ENCODE measurements at regions not wholly inside any gene's neighbourhood (a gene's known extent, or its start where the extent isn't known, plus 50 kb on each side); places are given as distances from the start of the nearest gene placed in this dataset.

DNA sequence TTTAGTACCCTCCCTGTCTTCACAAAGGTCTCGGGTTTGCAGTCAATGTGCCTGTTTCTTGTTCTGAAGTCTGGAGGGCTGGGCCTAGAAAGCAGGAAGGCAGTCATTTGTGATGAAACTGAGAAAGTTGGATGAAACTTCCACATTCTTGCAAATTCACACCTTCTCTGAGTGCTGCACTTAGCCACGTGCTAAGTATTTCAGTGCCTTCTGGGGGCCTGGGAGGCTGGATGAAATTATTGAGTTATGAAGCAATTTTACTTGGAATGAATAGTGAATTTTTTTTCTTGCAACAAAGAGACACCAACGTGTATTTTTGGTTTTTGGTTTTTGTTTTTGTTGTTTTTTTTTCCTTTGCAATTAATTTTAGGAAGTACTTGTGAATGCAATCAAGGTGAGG, 71.2 kb downstream of the MSX1 start:
- WGBS, 2 donors (ENCODE audit: extremely low coverage in 2 of 2, insufficient read length in 2 of 2, insufficient replicate concordance in 1 of 2), result no CpG with 5 or more reads among the region's 3 CpGs
- Histone ChIP-seq H2BK5ac (ENCODE audit: low read length) (no peak overlapping the region), H4K8ac (ENCODE audit: low read depth, low read length) (no peak overlapping the region), H3K36me3 (replicated peaks in 1 of 2; ENCODE audit: control insufficient read depth in 2 of 2, insufficient read depth in 2 of 2, low read length in 2 of 2) (no peaks in the 10 kb centered on the region), H3K27ac (replicated peaks; ENCODE audit: low read length) (no peak overlapping the region), H3K9me3 (replicated peaks in 1 of 2; ENCODE audit: control insufficient read depth in 2 of 2, insufficient read depth in 1 of 2, low read depth in 1 of 2, low read length in 2 of 2) (no peaks in the 10 kb centered on the region), H3K27me3 (ENCODE audit: control insufficient read depth in 3 of 3, insufficient read depth in 3 of 3, low read depth in 1 of 3, low read length in 3 of 3) (peaks cover 0 to 1% (median 0%) of the 10 kb centered on the region in 3 experiments), H2AK5ac (ENCODE audit: low read depth, low read length) (no peak overlapping the region), H4K91ac (ENCODE audit: low read depth, low read length, poor library complexity) (no peak overlapping the region), H3K14ac (ENCODE audit: low read length) (no peak overlapping the region), H3K18ac (ENCODE audit: low read length) (no peak overlapping the region), H3K9ac (ENCODE audit: low read depth, low read length, poor library complexity) (no peak overlapping the region), H3K23ac (ENCODE audit: low read depth, low read length, poor library complexity) (no peak overlapping the region), H3K79me1 (ENCODE audit: low read depth, low read length) (no peaks in the 10 kb centered on the region), H3K4ac (ENCODE audit: low read length) (no peak overlapping the region), H3K4me2 (ENCODE audit: insufficient read depth, low read length, poor library complexity, severe bottlenecking) (no peak overlapping the region), H3K4me3 (ENCODE audit: low read length in 2 of 2) (no peak overlapping the region), H2AFZ (ENCODE audit: low read length) (no peak overlapping the region), H2BK12ac (ENCODE audit: low read length) (no peak overlapping the region), H2BK120ac (ENCODE audit: low read depth, low read length) (no peak overlapping the region), H3K4me1 (ENCODE audit: control insufficient read depth in 2 of 2, insufficient read depth in 1 of 2, low read depth in 1 of 2, low read length in 2 of 2) (no peaks in the 10 kb centered on the region), H2BK15ac (ENCODE audit: low read length) (no peak overlapping the region)
- no peak for DNase-seq (ENCODE audit: low spot score)

DNA sequence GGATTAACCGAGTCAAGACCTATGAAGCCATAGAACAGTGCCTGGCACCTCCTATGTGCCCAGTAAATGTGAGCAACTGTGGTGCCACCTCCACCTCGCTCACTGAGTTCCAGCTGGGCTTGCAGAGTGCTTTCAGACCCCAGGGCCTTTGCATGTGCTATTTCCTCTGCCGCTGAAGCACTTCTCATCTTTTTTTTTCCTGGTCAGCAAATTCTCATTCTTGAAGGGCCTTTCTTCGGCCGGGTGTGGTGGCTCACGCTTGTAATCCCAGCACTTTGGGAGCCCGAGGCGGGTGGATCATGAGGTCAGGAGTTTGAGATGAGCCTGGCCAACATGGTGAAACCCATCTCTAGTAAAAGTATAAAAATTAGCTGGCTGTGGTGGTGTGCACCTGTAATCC, 76.5 kb downstream of the MSX1 start:
- Histone ChIP-seq H2BK15ac (ENCODE audit: low read length) (no peak overlapping the region), H3K18ac (ENCODE audit: low read length) (no peak overlapping the region), H3K4me1 (ENCODE audit: control insufficient read depth in 2 of 2, insufficient read depth in 1 of 2, low read depth in 1 of 2, low read length in 2 of 2) (no peaks in the 10 kb centered on the region), H2AK5ac (ENCODE audit: low read depth, low read length) (no peak overlapping the region), H2BK5ac (ENCODE audit: low read length) (no peak overlapping the region), H3K4me2 (ENCODE audit: insufficient read depth, low read length, poor library complexity, severe bottlenecking) (no peak overlapping the region), H3K27me3 (ENCODE audit: control insufficient read depth in 3 of 3, insufficient read depth in 3 of 3, low read depth in 1 of 3, low read length in 3 of 3) (no peaks in the 10 kb centered on the region), H3K79me1 (ENCODE audit: low read depth, low read length) (no peaks in the 10 kb centered on the region), H3K9ac (ENCODE audit: low read depth, low read length, poor library complexity) (no peak overlapping the region), H2AFZ (ENCODE audit: low read length) (no peak overlapping the region), H2BK12ac (ENCODE audit: low read length) (no peak overlapping the region), H3K36me3 (replicated peaks in 1 of 2; ENCODE audit: control insufficient read depth in 2 of 2, insufficient read depth in 2 of 2, low read length in 2 of 2) (no peaks in the 10 kb centered on the region), H3K4me3 (ENCODE audit: low read length in 2 of 2) (no peak overlapping the region), H3K9me3 (replicated peaks in 1 of 2; ENCODE audit: control insufficient read depth in 2 of 2, insufficient read depth in 1 of 2, low read depth in 1 of 2, low read length in 2 of 2) (no peaks in the 10 kb centered on the region), H2BK120ac (ENCODE audit: low read depth, low read length) (no peak overlapping the region), H3K4ac (ENCODE audit: low read length) (no peak overlapping the region), H3K27ac (replicated peaks; ENCODE audit: low read length) (no peak overlapping the region), H4K91ac (ENCODE audit: low read depth, low read length, poor library complexity) (no peak overlapping the region), H3K23ac (ENCODE audit: low read depth, low read length, poor library complexity) (no peak overlapping the region), H4K8ac (ENCODE audit: low read depth, low read length) (no peak overlapping the region), H3K14ac (ENCODE audit: low read length) (no peak overlapping the region)
- no CpG with 5 or more reads among the region's 8 CpGs for WGBS, 2 donors (ENCODE audit: extremely low coverage in 2 of 2, insufficient read length in 2 of 2, insufficient replicate concordance in 1 of 2)
- DNase-seq (ENCODE audit: low spot score), result no peak

DNA sequence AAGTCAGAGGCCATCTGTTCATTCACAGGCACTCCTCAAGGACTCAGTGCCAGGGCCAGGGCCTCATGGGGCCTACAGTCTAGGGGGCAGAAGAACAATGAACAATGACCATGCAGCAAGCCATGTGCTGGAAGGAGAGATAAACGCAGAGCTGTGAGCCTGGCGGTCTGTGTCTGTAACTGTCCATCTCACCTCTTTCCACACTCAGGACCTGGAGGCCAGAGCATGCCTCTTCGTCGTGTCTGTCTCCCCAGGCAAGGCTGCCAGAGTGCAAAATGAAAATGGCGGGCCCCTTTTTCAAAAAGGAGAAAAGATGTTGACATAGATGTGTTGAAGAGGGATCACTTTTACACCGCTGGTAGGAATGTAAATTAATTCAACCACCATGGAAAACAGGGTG, 78.5 kb downstream of the MSX1 start:
- Histone ChIP-seq H2AK5ac (ENCODE audit: low read depth, low read length) (no peak overlapping the region), H3K4me1 (ENCODE audit: control insufficient read depth in 2 of 2, insufficient read depth in 1 of 2, low read depth in 1 of 2, low read length in 2 of 2) (no peaks in the 10 kb centered on the region), H2BK12ac (ENCODE audit: low read length) (no peak overlapping the region), H2BK5ac (ENCODE audit: low read length) (no peak overlapping the region), H3K79me1 (ENCODE audit: low read depth, low read length) (no peaks in the 10 kb centered on the region), H4K91ac (ENCODE audit: low read depth, low read length, poor library complexity) (no peak overlapping the region), H2AFZ (ENCODE audit: low read length) (no peak overlapping the region), H3K4me2 (ENCODE audit: insufficient read depth, low read length, poor library complexity, severe bottlenecking) (no peak overlapping the region), H3K27me3 (ENCODE audit: control insufficient read depth in 3 of 3, insufficient read depth in 3 of 3, low read depth in 1 of 3, low read length in 3 of 3) (no peaks in the 10 kb centered on the region), H3K4ac (ENCODE audit: low read length) (no peak overlapping the region), H3K27ac (replicated peaks; ENCODE audit: low read length) (no peak overlapping the region), H3K9me3 (replicated peaks in 1 of 2; ENCODE audit: control insufficient read depth in 2 of 2, insufficient read depth in 1 of 2, low read depth in 1 of 2, low read length in 2 of 2) (no peaks in the 10 kb centered on the region), H3K23ac (ENCODE audit: low read depth, low read length, poor library complexity) (no peak overlapping the region), H3K36me3 (replicated peaks in 1 of 2; ENCODE audit: control insufficient read depth in 2 of 2, insufficient read depth in 2 of 2, low read length in 2 of 2) (no peaks in the 10 kb centered on the region), H3K14ac (ENCODE audit: low read length) (no peak overlapping the region), H2BK15ac (ENCODE audit: low read length) (no peak overlapping the region), H4K8ac (ENCODE audit: low read depth, low read length) (no peak overlapping the region), H3K9ac (ENCODE audit: low read depth, low read length, poor library complexity) (no peak overlapping the region), H3K4me3 (ENCODE audit: low read length in 2 of 2) (no peak overlapping the region), H2BK120ac (ENCODE audit: low read depth, low read length) (no peak overlapping the region), H3K18ac (ENCODE audit: low read length) (no peak overlapping the region)
- WGBS, 2 donors (ENCODE audit: extremely low coverage in 2 of 2, insufficient read length in 2 of 2, insufficient replicate concordance in 1 of 2), result no CpG with 5 or more reads among the region's 6 CpGs
- no peak for DNase-seq (ENCODE audit: low spot score)

DNA sequence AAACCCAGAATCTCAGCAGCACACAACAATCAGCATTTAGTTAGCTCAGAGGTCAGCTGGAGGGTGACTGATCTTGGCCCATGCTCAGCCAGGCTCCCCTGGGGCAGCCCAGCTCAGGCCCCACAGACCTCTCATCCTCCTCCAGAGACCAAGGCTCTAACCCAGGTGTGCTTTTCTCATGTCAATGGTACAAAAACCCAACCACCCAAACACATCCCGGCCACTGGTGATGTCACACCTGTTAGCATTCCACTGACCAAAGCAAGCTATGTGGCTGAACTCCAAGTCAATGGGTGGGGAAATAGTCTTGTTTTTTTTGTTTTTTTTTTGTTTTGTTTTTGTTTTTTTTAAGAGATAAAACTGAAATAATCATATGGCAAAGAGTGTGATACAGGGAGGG, 77.5 kb downstream of the CYTL1 start:
- no peak overlapping the region for H4K91ac ChIP-seq (ENCODE audit: low read depth, low read length, poor library complexity)
- no CpG with 5 or more reads among the region's 1 CpG for WGBS, 2 donors (ENCODE audit: extremely low coverage in 2 of 2, insufficient read length in 2 of 2, insufficient replicate concordance in 1 of 2)
- no peak overlapping the region for H2BK12ac ChIP-seq (ENCODE audit: low read length)
- no peak overlapping the region for H3K4me3 ChIP-seq (ENCODE audit: low read length in 2 of 2)
- no peak overlapping the region for H3K27ac ChIP-seq (replicated peaks; ENCODE audit: low read length)
- no peak overlapping the region for H3K4ac ChIP-seq (ENCODE audit: low read length)
- no peaks in the 10 kb centered on the region for H3K79me1 ChIP-seq (ENCODE audit: low read depth, low read length)
- no peak overlapping the region for H2AFZ ChIP-seq (ENCODE audit: low read length)
- H3K9ac ChIP-seq (ENCODE audit: low read depth, low read length, poor library complexity), result no peak overlapping the region
- no peaks in the 10 kb centered on the region for H3K4me1 ChIP-seq (ENCODE audit: control insufficient read depth in 2 of 2, insufficient read depth in 1 of 2, low read depth in 1 of 2, low read length in 2 of 2)
- H3K23ac ChIP-seq (ENCODE audit: low read depth, low read length, poor library complexity), result no peak overlapping the region
- no peak for DNase-seq (ENCODE audit: low spot score)
- no peak overlapping the region for H3K14ac ChIP-seq (ENCODE audit: low read length)
- H2AK5ac ChIP-seq (ENCODE audit: low read depth, low read length), result no peak overlapping the region
- no peak overlapping the region for H2BK120ac ChIP-seq (ENCODE audit: low read depth, low read length)
- no peaks in the 10 kb centered on the region for H3K9me3 ChIP-seq (replicated peaks in 1 of 2; ENCODE audit: control insufficient read depth in 2 of 2, insufficient read depth in 1 of 2, low read depth in 1 of 2, low read length in 2 of 2)
- no peak overlapping the region for H3K4me2 ChIP-seq (ENCODE audit: insufficient read depth, low read length, poor library complexity, severe bottlenecking)
- no peak overlapping the region for H2BK5ac ChIP-seq (ENCODE audit: low read length)
- no peaks in the 10 kb centered on the region for H3K27me3 ChIP-seq (ENCODE audit: control insufficient read depth in 3 of 3, insufficient read depth in 3 of 3, low read depth in 1 of 3, low read length in 3 of 3)
- no peak overlapping the region for H3K18ac ChIP-seq (ENCODE audit: low read length)
- H2BK15ac ChIP-seq (ENCODE audit: low read length), result no peak overlapping the region
- no peak overlapping the region for H4K8ac ChIP-seq (ENCODE audit: low read depth, low read length)
- H3K36me3 ChIP-seq (replicated peaks in 1 of 2; ENCODE audit: control insufficient read depth in 2 of 2, insufficient read depth in 2 of 2, low read length in 2 of 2), result no peaks in the 10 kb centered on the region

All from neuronal stem cell (in vitro differentiated cells).